Testis (tissue), 2 donors: ENCODE measurements at regions not wholly inside any gene's neighbourhood (a gene's known extent, or its start where the extent isn't known, plus 50 kb on each side); places are given as distances from the start of the nearest gene placed in this dataset.

ENCODE experiments used
- small RNA-seq, 2 donors: library from RNA; depleted of rRNA; stranded (forward); fragments of <200 nt; gene quantifications; one replicate each; pipeline ENCODE3, GENCODE V24; 2016

Small RNA genes in the stretch of these regions (small RNA-seq; reads per million reads assigned to genes)
- 0 reads per million in 2 donors for gene AC133485.4
- 0 reads per million in 2 donors for gene AC142381.2
- gene IGHV1OR16-3, result 0 reads per million in 2 donors
- gene IGHV3OR16-9, result 0 reads per million in 2 donors
